ENCODE measurements at regions not wholly inside any gene's neighbourhood (a gene's known extent, or its start where the extent isn't known, plus 50 kb on each side); places are given as distances from the start of the nearest gene placed in this dataset.

DNA sequence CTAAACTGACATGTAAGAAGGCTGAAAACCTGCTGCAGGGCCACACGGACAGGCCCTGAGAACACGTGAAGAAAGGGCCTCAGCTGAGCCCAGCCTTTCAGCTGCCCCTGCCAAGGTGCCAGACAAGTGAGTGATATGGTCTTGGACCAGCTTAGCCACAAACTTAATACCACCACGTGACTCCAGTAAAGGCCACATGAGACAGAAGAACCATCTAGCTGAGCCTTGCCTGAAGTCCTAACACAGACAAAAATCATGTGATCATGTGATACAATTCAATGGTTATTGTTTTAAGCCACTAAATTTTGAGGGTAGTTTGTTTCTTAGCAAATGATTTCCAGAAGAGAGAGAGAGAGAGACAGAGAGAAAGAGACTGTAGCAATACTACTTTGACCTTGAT, 66.9 kb upstream of the ARHGAP20 start:
- Histone ChIP-seq H3K27ac (no peak overlapping the region), H3K9me3 (no peaks in the 10 kb centered on the region), H3K27me3 (no peaks in the 10 kb centered on the region), H3K4me3 (no peak overlapping the region), H3K4me1 (ENCODE audit: insufficient read depth) (no peaks in the 10 kb centered on the region), H3K36me3 (no peaks in the 10 kb centered on the region)
- TF ChIP-seq POLR2A (IDR thresholded peaks at IDR 0.05) (no peak), EP300 (IDR thresholded peaks at IDR 0.05) (no peak)
- TF ChIP-seq, protein P1, sequence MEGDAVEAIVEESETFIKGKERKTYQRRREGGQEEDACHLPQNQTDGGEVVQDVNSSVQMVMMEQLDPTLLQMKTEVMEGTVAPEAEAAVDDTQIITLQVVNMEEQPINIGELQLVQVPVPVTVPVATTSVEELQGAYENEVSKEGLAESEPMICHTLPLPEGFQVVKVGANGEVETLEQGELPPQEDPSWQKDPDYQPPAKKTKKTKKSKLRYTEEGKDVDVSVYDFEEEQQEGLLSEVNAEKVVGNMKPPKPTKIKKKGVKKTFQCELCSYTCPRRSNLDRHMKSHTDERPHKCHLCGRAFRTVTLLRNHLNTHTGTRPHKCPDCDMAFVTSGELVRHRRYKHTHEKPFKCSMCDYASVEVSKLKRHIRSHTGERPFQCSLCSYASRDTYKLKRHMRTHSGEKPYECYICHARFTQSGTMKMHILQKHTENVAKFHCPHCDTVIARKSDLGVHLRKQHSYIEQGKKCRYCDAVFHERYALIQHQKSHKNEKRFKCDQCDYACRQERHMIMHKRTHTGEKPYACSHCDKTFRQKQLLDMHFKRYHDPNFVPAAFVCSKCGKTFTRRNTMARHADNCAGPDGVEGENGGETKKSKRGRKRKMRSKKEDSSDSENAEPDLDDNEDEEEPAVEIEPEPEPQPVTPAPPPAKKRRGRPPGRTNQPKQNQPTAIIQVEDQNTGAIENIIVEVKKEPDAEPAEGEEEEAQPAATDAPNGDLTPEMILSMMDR (IDR thresholded peaks at IDR 0.05), result no peak
- 89 to 93% (median 93%) methylated on average over 3 of the region's 3 CpGs for WGBS, 3 donors
- intact Hi-C loops (cut with DNase I), result no loop called here
- DNase-seq, result no peak

DNA sequence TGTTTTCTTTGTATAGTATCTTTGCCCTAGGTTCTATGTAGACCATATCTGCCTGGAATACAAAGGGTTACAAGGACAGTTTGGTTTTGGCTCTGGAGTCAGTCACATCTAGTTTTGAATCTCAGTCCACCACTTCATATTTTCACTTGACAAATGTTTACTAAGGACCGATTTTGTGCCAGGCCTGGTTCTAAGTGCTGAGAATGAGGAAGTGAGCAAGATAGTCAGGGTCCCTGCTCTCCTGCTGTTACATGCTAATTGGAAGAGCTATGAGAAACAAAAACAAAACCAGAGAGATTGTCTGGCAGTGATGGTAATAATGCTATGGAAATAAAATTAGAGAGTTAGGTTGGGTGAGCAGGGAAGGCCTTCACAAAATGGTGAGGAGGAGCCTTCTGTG, 66.1 kb upstream of the ARHGAP20 start:
- no peak for DNase-seq
- no peaks in the 10 kb centered on the region for H3K27me3 ChIP-seq
- no peak overlapping the region for H3K27ac ChIP-seq
- no peaks in the 10 kb centered on the region for H3K36me3 ChIP-seq
- intact Hi-C loops (cut with DNase I), result no loop called here
- WGBS, 3 donors, result 16 to 36% (median 17%) methylated on average over 1 of the region's 1 CpG
- no peaks in the 10 kb centered on the region for H3K4me1 ChIP-seq (ENCODE audit: insufficient read depth)
- no peaks in the 10 kb centered on the region for H3K9me3 ChIP-seq
- H3K4me3 ChIP-seq, result no peak overlapping the region
- no peak for TF ChIP-seq EP300 (IDR thresholded peaks at IDR 0.05)
- no peak for TF ChIP-seq POLR2A (IDR thresholded peaks at IDR 0.05)
- TF ChIP-seq, protein P1 (IDR thresholded peaks at IDR 0.05), result no peak

DNA sequence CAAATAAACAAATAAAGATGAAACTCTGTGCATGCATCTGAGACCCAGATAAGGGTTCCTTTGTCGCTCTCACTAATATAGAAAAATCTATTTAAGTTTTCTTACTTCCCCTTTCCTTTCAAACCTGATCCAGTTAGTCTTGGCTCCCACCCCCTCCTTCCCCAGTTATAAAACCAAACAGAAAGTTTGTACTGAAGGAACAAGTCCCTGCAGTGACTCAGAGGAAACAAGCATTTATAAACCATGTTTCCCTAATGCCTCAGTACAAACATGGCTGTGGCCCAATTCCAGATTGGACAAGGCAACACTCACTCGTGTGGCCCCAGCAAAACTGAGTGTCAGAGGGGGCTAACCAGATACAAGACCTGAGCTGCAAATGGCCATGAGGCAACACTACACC, 65.5 kb upstream of the ARHGAP20 start:
- 27 to 33% (median 29%) methylated on average over 2 of the region's 2 CpGs for WGBS, 3 donors
- Histone ChIP-seq H3K4me3 (no peak overlapping the region), H3K27me3 (no peaks in the 10 kb centered on the region), H3K36me3 (no peaks in the 10 kb centered on the region), H3K9me3 (no peaks in the 10 kb centered on the region), H3K4me1 (ENCODE audit: insufficient read depth) (no peaks in the 10 kb centered on the region), H3K27ac (no peak overlapping the region)
- no peak for TF ChIP-seq EP300 (IDR thresholded peaks at IDR 0.05)
- TF ChIP-seq, protein P1 (IDR thresholded peaks at IDR 0.05), result no peak
- TF ChIP-seq POLR2A (IDR thresholded peaks at IDR 0.05), result no peak
- intact Hi-C loops (cut with DNase I), result no loop called here
- no peak for DNase-seq

DNA sequence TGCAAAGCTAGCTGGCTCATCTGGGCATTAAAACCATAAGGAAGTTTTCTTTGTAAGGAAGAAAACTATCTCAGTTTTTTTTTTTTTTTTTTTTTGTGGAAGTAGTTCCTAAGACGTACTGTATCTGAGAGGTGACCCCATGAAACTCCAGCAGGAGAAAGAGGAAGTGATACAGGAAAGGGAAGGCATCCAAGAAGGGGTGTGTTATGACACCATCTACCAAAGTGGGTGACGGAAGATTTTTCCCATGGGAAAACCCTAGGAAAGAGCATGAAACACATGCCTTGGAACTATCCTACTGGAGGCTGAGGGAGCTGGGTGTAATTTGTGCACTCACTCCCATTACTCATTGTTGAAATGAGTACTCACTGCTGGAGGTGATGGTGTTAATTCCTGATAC, 63.8 kb upstream of the ARHGAP20 start:
- DNase-seq, result no peak
- intact Hi-C loops (cut with DNase I), result no loop called here
- Histone ChIP-seq H3K9me3 (no peaks in the 10 kb centered on the region), H3K27ac (no peak overlapping the region), H3K4me3 (no peak overlapping the region), H3K4me1 (ENCODE audit: insufficient read depth) (no peaks in the 10 kb centered on the region), H3K27me3 (no peaks in the 10 kb centered on the region), H3K36me3 (no peaks in the 10 kb centered on the region)
- TF ChIP-seq EP300 (IDR thresholded peaks at IDR 0.05) (no peak), POLR2A (IDR thresholded peaks at IDR 0.05) (no peak)
- TF ChIP-seq, protein P1 (IDR thresholded peaks at IDR 0.05), result no peak
- 88 to 93% (median 91%) methylated on average over 2 of the region's 2 CpGs for WGBS, 3 donors
